Aorta (tissue), 5 donors: ENCODE measurements at regions not wholly inside any gene's neighbourhood (a gene's known extent, or its start where the extent isn't known, plus 50 kb on each side); places are given as distances from the start of the nearest gene placed in this dataset.

ENCODE experiments used
- ATAC-seq: fragments of 200-7000 bp; cut with Tn5 transposase; one replicate; pipeline ENCODE4 v1.9.1; 2022; ENCODE audit warnings: moderate library complexity; ENCODE audit not compliant: low FRiP score
- DNase-seq, 2 donors: peaks; one replicate each; pipeline ENCODE4 v3.0.0-alpha.2; 2020
- H3K27ac ChIP-seq, 2 donors: one replicate each; pipeline ENCODE4 v1.5.1; 2013; ENCODE audit warnings: low read length in 2 of 2, mild to moderate bottlenecking in 2 of 2, moderate library complexity in 2 of 2, control low read depth in 1 of 2, inconsistent platforms in 1 of 2, low read depth in 1 of 2
- H3K27me3 ChIP-seq, 2 donors: one replicate each; pipeline ENCODE4 v1.6.1; 2013; ENCODE audit warnings: control low read depth in 1 of 2, low read length in 1 of 2, mild to moderate bottlenecking in 1 of 2, moderate library complexity in 1 of 2; ENCODE audit not compliant: insufficient read depth in 2 of 2, control insufficient read depth in 1 of 2
- H3K36me3 ChIP-seq, 2 donors: one replicate each; pipeline ENCODE4 v1.6.1; 2013; ENCODE audit warnings: control low read depth in 1 of 2, low read length in 1 of 2, mild to moderate bottlenecking in 1 of 2; ENCODE audit not compliant: insufficient read depth in 2 of 2, control insufficient read depth in 1 of 2
- H3K4me1 ChIP-seq, 2 donors: one replicate each; pipeline ENCODE4 v1.6.1; 2013; ENCODE audit warnings: low read length in 2 of 2, control low read depth in 1 of 2, mild to moderate bottlenecking in 1 of 2, moderate library complexity in 1 of 2; ENCODE audit not compliant: insufficient read depth in 2 of 2, control insufficient read depth in 1 of 2
- H3K4me3 ChIP-seq, 2 donors: one replicate each; pipeline ENCODE4 v1.5.1; 2013; ENCODE audit warnings: low read length in 2 of 2, control low read depth in 1 of 2, mild to moderate bottlenecking in 1 of 2
- H3K9me3 ChIP-seq: one replicate; pipeline ENCODE4 v1.6.1; 2013; ENCODE audit warnings: mild to moderate bottlenecking, low read length; ENCODE audit not compliant: control insufficient read depth
- WGBS, 2 donors: extraction: QIAGEN DNeasy Blood & Tissue Kit; methylation state at CpG; one replicate each; pipeline ENCODE4 v1.1.7; 2013; 5-methylcytosine and 5-hydroxymethylcytosine counted together
- intact Hi-C, 2 donors: fragments of 100-400 bp; cut with DNase I; formaldehyde crosslinking; loops; one replicate each; pipeline versions ENCODE4 v1.14.2 to v1.15.0; 2022
- donor health status: healthy with polysubstance abuse.
- donor health status: Bipolar disorder and iron deficiency.
- donor health status: DM: no; HTN: no; CAD: no.
- donor health status: DM: no; HTN: no; CAD: no.
- donor health status: DM: yes; HTN: yes; CAD: no.

GRCh38 chr2:6722574-6722973 is 143.1 kb downstream of the CMPK2 start:
- Histone ChIP-seq H3K4me3 (no peak overlapping the region), H3K27me3 (no peaks in the 10 kb centered on the region), H3K27ac (no peak overlapping the region), H3K36me3 (no peaks in the 10 kb centered on the region), H3K4me1 (no peaks in the 10 kb centered on the region), H3K9me3 (peaks cover 1% of the 10 kb centered on the region)
- no peak for ATAC-seq
- intact Hi-C loops = no loop called here
- WGBS, 2 donors = 99 to 100% methylated on average over 2 of the region's 2 CpGs
- DNase-seq = no peak

GRCh38 chr2:6723865-6724604 is 141.7 kb downstream of the CMPK2 start:
- ATAC-seq = no peak
- WGBS, 2 donors = 47 to 60% methylated on average over 8 of the region's 8 CpGs
- no peaks in the 10 kb centered on the region for H3K9me3 ChIP-seq
- H3K4me3 ChIP-seq = no peak overlapping the region
- H3K27ac ChIP-seq = no peak overlapping the region
- no peaks in the 10 kb centered on the region for H3K27me3 ChIP-seq
- DNase-seq = no peak
- intact Hi-C loops = no loop called here
- no peaks in the 10 kb centered on the region for H3K4me1 ChIP-seq
- no peaks in the 10 kb centered on the region for H3K36me3 ChIP-seq

- WGBS, 2 donors = 33 to 42% methylated on average over 4 of the region's 4 CpGs
- ATAC-seq (no peak), DNase-seq (no peak)
- H3K9me3 ChIP-seq = no peaks in the 10 kb centered on the region
- H3K27me3 ChIP-seq = no peaks in the 10 kb centered on the region
- H3K4me1 ChIP-seq = no peaks in the 10 kb centered on the region
- no peak overlapping the region for H3K4me3 ChIP-seq
- H3K27ac ChIP-seq = no peak overlapping the region
- H3K36me3 ChIP-seq = no peaks in the 10 kb centered on the region
- intact Hi-C loops = no loop called here
These were observed 141.0 kb downstream of the CMPK2 start for GRCh38 chr2:6724605-6725140.

DNA sequence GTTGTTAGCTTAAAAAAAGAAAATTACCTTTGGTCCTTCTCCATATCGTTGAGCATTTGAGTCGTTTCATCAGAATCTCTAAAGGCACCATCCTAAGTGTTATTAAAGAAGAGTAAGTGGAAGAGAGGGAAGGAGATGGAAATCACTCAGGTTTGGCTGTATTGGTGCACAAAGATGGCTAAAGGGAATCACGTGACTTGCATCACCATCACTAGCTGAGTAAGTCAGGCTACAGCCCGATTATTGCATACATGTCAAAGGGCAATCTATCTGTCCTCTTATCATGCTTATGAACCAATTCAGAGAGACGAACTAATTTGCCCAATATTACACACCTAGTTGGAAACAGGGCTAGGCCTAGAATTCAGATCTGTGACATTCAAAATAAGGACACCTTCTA is 137.6 kb downstream of the CMPK2 start:
- no peak overlapping the region for H3K4me3 ChIP-seq
- DNase-seq (no peak), ATAC-seq (no peak)
- H3K9me3 ChIP-seq = no peaks in the 10 kb centered on the region
- intact Hi-C loops = no loop called here
- WGBS, 2 donors = 79 to 85% methylated on average over 5 of the region's 5 CpGs
- no peaks in the 10 kb centered on the region for H3K4me1 ChIP-seq
- no peaks in the 10 kb centered on the region for H3K27me3 ChIP-seq
- no peak overlapping the region for H3K27ac ChIP-seq
- H3K36me3 ChIP-seq = no peaks in the 10 kb centered on the region

- H3K27me3 ChIP-seq = no peaks in the 10 kb centered on the region
- no peak for ATAC-seq
- no peak for DNase-seq
- no peaks in the 10 kb centered on the region for H3K9me3 ChIP-seq
- no peaks in the 10 kb centered on the region for H3K4me1 ChIP-seq
- intact Hi-C loops = no loop called here
- H3K27ac ChIP-seq = no peak overlapping the region
- no peaks in the 10 kb centered on the region for H3K36me3 ChIP-seq
- WGBS, 2 donors = 34 to 44% methylated on average over 2 of the region's 2 CpGs
- H3K4me3 ChIP-seq = no peak overlapping the region
These were observed 135.7 kb downstream of the CMPK2 start for GRCh38 chr2:6730003-6730402.

- Histone ChIP-seq H3K36me3 (no peaks in the 10 kb centered on the region), H3K27ac (no peak overlapping the region), H3K27me3 (no peaks in the 10 kb centered on the region), H3K4me3 (no peak overlapping the region), H3K9me3 (no peaks in the 10 kb centered on the region), H3K4me1 (no peaks in the 10 kb centered on the region)
- DNase-seq = no peak
- 54 to 55% methylated on average over 5 of the region's 5 CpGs for WGBS, 2 donors
- no peak for ATAC-seq
- intact Hi-C loops = no loop called here
These were observed 134.8 kb downstream of the CMPK2 start for GRCh38 chr2:6730649-6731532.

DNA sequence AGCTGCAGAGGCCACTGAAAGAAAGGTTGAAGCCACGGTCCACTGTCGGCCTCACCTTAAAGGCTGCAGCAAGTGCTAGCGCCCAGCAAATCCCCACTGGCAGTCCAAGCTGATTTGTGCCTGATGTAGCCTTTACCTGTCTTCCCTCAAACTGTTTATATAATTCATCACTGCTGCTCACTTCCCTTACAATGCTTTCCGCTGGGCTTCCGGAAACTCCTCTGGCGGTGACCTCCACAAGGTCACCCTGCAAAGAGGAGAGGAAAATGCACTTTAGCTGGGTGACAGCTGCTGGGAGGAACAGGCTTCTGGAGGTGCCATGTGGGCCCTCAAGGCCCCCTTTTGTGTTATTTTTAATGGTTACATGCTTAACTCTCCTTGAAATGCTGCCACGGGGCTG is 126.2 kb downstream of the CMPK2 start:
- Histone ChIP-seq H3K36me3 (no peaks in the 10 kb centered on the region), H3K27me3 (no peaks in the 10 kb centered on the region), H3K27ac (no peak overlapping the region), H3K4me1 (no peaks in the 10 kb centered on the region), H3K9me3 (no peaks in the 10 kb centered on the region), H3K4me3 (no peak overlapping the region)
- no peak for ATAC-seq
- DNase-seq = no peak
- intact Hi-C loops = no loop called here
- 84% methylated on average over 7 of the region's 7 CpGs for WGBS, 2 donors

DNA sequence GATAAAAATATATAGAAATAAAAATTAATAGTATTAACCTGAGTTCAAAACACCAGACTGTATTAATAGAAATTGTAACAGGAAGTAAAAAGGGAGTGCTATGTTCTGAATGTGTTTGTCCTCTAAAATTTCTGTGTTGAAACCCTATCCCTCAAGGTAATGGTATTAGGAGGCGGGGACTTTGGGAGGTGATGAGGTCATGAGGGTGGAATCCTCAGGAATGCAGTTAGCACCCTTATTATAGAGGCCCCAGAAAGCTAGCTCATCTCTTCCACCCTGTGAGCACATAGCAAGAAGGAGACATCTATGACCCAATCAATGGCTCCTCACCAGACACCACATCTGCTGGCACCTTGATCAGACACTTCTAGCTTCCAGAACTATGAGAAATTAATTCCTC is 124.5 kb downstream of the CMPK2 start:
- Histone ChIP-seq H3K4me1 (no peaks in the 10 kb centered on the region), H3K4me3 (no peak overlapping the region), H3K27me3 (no peaks in the 10 kb centered on the region), H3K9me3 (no peaks in the 10 kb centered on the region), H3K36me3 (no peaks in the 10 kb centered on the region), H3K27ac (no peak overlapping the region)
- no peak for ATAC-seq
- DNase-seq = no peak
- intact Hi-C loops = no loop called here
- 95 to 100% methylated on average over 1 of the region's 1 CpG for WGBS, 2 donors
